ENCODE measurements at regions not wholly inside any gene's neighbourhood (a gene's known extent, or its start where the extent isn't known, plus 50 kb on each side); places are given as distances from the start of the nearest gene placed in this dataset.

GRCh38 chr12:4049298-4050080 lies 176.3 kb upstream of the PARP11 start:
- intact Hi-C loops (cut with micrococcal nuclease): no loop called here
- ChIA-PET POLR2A (interaction anchor here (0.6 kb wide), 1 partner anchor 56 kb away, joined by 3 read pairs; no protein-coding TSS in a partner anchor), CTCF (interaction anchor here (1.0 to 4.1 kb wide), 6 partner anchors 10 to 228 kb away, joined by 3 to 22 read pairs (median 4); no protein-coding TSS in a partner anchor)
- H3K9me3 Mint-ChIP-seq (ENCODE audit: unreplicated experiment): no peaks in the 10 kb centered on the region
- no peak for TF ChIP-seq CTCF (IDR thresholded peaks at IDR 0.05; ENCODE audit: unreplicated experiment)
- DNase-seq (ENCODE audit: unreplicated experiment): no peak
- H3K4me1 Mint-ChIP-seq (ENCODE audit: insufficient read depth, unreplicated experiment): no peaks in the 10 kb centered on the region
- H3K27ac Mint-ChIP-seq (ENCODE audit: low read depth, unreplicated experiment): no peak overlapping the region
- no peaks in the 10 kb centered on the region for H3K36me3 Mint-ChIP-seq (ENCODE audit: insufficient read depth, unreplicated experiment)
- no peak overlapping the region for H3K4me3 Mint-ChIP-seq (ENCODE audit: unreplicated experiment)
- H3K27me3 Mint-ChIP-seq (ENCODE audit: insufficient read depth, unreplicated experiment): peaks cover 53% of the 10 kb centered on the region
- no TSS peak for BruUV-seq (replicated peaks)

DNA sequence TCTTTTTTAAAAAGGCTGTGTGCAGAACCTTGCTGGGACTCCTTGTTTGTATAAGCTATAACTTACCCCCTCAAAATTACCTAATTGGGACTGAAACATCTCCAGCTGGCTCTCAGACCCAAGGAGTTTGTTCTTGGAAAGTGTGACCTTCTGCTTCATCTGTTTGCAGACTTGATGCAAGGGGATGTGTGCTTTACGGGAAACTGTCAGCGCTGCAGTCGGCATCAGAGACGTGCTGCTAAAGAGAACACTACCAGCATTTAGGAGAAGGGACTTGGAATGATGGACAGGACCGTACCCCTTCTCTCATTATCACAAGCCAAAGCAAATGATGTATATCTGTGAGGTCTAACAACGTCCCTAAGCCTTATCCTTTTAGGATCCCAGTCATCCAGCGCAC lies 174.2 kb upstream of the PARP11 start:
- no peak for TF ChIP-seq CTCF (IDR thresholded peaks at IDR 0.05; ENCODE audit: unreplicated experiment)
- no peaks in the 10 kb centered on the region for H3K9me3 Mint-ChIP-seq (ENCODE audit: unreplicated experiment)
- BruUV-seq (replicated peaks): no TSS peak
- intact Hi-C loops (cut with micrococcal nuclease): no loop called here
- H3K36me3 Mint-ChIP-seq (ENCODE audit: insufficient read depth, unreplicated experiment): no peaks in the 10 kb centered on the region
- H3K27me3 Mint-ChIP-seq (ENCODE audit: insufficient read depth, unreplicated experiment): peaks cover 47% of the 10 kb centered on the region
- H3K4me3 Mint-ChIP-seq (ENCODE audit: unreplicated experiment): no peak overlapping the region
- H3K27ac Mint-ChIP-seq (ENCODE audit: low read depth, unreplicated experiment): no peak overlapping the region
- CTCF ChIA-PET: interaction anchor here (0.6 to 4.1 kb wide), 7 partner anchors 8 to 230 kb away, joined by 3 to 22 read pairs (median 3); no protein-coding TSS in a partner anchor
- no peak for DNase-seq (ENCODE audit: unreplicated experiment)
- POLR2A ChIA-PET: no interaction called here
- H3K4me1 Mint-ChIP-seq (ENCODE audit: insufficient read depth, unreplicated experiment): no peaks in the 10 kb centered on the region

GRCh38 chr12:4046495-4046840 lies 173.3 kb upstream of the PARP11 start:
- Mint-ChIP-seq H3K9me3 (ENCODE audit: unreplicated experiment) (no peaks in the 10 kb centered on the region), H3K27ac (ENCODE audit: low read depth, unreplicated experiment) (no peak overlapping the region), H3K27me3 (ENCODE audit: insufficient read depth, unreplicated experiment) (peaks cover 38% of the 10 kb centered on the region), H3K36me3 (ENCODE audit: insufficient read depth, unreplicated experiment) (no peaks in the 10 kb centered on the region), H3K4me3 (ENCODE audit: unreplicated experiment) (no peak overlapping the region), H3K4me1 (ENCODE audit: insufficient read depth, unreplicated experiment) (no peaks in the 10 kb centered on the region)
- intact Hi-C loops (cut with micrococcal nuclease): no loop called here
- ChIA-PET POLR2A (no interaction called here), CTCF (interaction anchor here (0.6 kb wide), 1 partner anchor 1902 kb away, joined by 3 read pairs; no protein-coding TSS in a partner anchor)
- no peak for TF ChIP-seq CTCF (IDR thresholded peaks at IDR 0.05; ENCODE audit: unreplicated experiment)
- no peak for DNase-seq (ENCODE audit: unreplicated experiment)
- BruUV-seq (replicated peaks): no TSS peak

- Mint-ChIP-seq H3K4me3 (ENCODE audit: unreplicated experiment) (no peak overlapping the region), H3K27ac (ENCODE audit: low read depth, unreplicated experiment) (no peak overlapping the region), H3K27me3 (ENCODE audit: insufficient read depth, unreplicated experiment) (peaks cover 33% of the 10 kb centered on the region), H3K36me3 (ENCODE audit: insufficient read depth, unreplicated experiment) (no peaks in the 10 kb centered on the region), H3K4me1 (ENCODE audit: insufficient read depth, unreplicated experiment) (no peaks in the 10 kb centered on the region), H3K9me3 (ENCODE audit: unreplicated experiment) (no peaks in the 10 kb centered on the region)
- POLR2A ChIA-PET: no interaction called here
- TF ChIP-seq CTCF (IDR thresholded peaks at IDR 0.05; ENCODE audit: unreplicated experiment): no peak
- no peak for DNase-seq (ENCODE audit: unreplicated experiment)
- CTCF ChIA-PET: interaction anchor here (0.6 to 1.0 kb wide), 4 partner anchors 9 to 1902 kb away, joined by 3 to 5 read pairs (median 4); no protein-coding TSS in a partner anchor
- intact Hi-C loops (cut with micrococcal nuclease): no loop called here
- BruUV-seq (replicated peaks): no TSS peak
Measured at GRCh38 chr12:4045786-4046494, 172.7 kb upstream of the PARP11 start.

Measured in MCF 10A (cell line).